BE2C (cell line): ENCODE measurements at regions not wholly inside any gene's neighbourhood (a gene's known extent, or its start where the extent isn't known, plus 50 kb on each side); places are given as distances from the start of the nearest gene placed in this dataset.

Source experiments
- DNase-seq: peaks from one replicate; pipeline ENCODE4 v3.0.0-alpha.2; 2020
- H3K27me3 ChIP-seq: fragments of 250-450 bp; sonication (Bioruptor Pico); 2 replicates; pipeline ENCODE4 v1.5.1; 2020; ENCODE audit warnings: mild to moderate bottlenecking
- H3K36me3 ChIP-seq: fragments of 250-450 bp; sonication (Bioruptor Pico); 2 replicates; pipeline ENCODE4 v1.5.1; 2020; ENCODE audit warnings: mild to moderate bottlenecking
- H3K4me1 ChIP-seq: fragments of 250-450 bp; sonication (Bioruptor Pico); 2 replicates; pipeline ENCODE4 v1.5.1; 2020
- H3K4me3 ChIP-seq: 2 replicates; pipeline ENCODE4 v1.5.1; 2011; ENCODE audit warnings: low read depth, low read length
- H3K9me3 ChIP-seq: fragments of 250-450 bp; sonication (Bioruptor Pico); 2 replicates; pipeline ENCODE4 v1.5.1; 2020
- CTCF ChIP-seq: IDR thresholded peaks from 2 replicates; pipeline ENCODE4 v1.5.1; 2012; ENCODE audit warnings: mild to moderate bottlenecking, low read depth, low read length

GRCh38 chr14:66001356-66001755, 484.8 kb upstream of the CCDC196 start:
- DNase-seq, result no peak
- Histone ChIP-seq H3K4me3 (no peak overlapping the region), H3K4me1 (no peaks in the 10 kb centered on the region), H3K36me3 (no peaks in the 10 kb centered on the region), H3K9me3 (no peaks in the 10 kb centered on the region), H3K27me3 (no peaks in the 10 kb centered on the region; the same call in none of the 2 replicates)
- no peak for TF ChIP-seq CTCF

- no peaks in the 10 kb centered on the region for H3K4me1 ChIP-seq
- DNase-seq, result no peak
- no peak overlapping the region for H3K4me3 ChIP-seq
- no peak for TF ChIP-seq CTCF
- H3K9me3 ChIP-seq, result no peaks in the 10 kb centered on the region
- no peaks in the 10 kb centered on the region for H3K36me3 ChIP-seq
- peaks cover 3% of the 10 kb centered on the region for H3K27me3 ChIP-seq
Observed at GRCh38 chr14:66003082-66003730, 483.0 kb upstream of the CCDC196 start.

- no peak for DNase-seq
- Histone ChIP-seq H3K9me3 (no peaks in the 10 kb centered on the region), H3K27me3 (peaks cover 3% of the 10 kb centered on the region), H3K4me3 (no peak overlapping the region), H3K4me1 (no peaks in the 10 kb centered on the region), H3K36me3 (no peaks in the 10 kb centered on the region)
- no peak for TF ChIP-seq CTCF
Observed at GRCh38 chr14:66005900-66006434, 480.2 kb upstream of the CCDC196 start.

- TF ChIP-seq CTCF, result no peak
- Histone ChIP-seq H3K36me3 (no peaks in the 10 kb centered on the region), H3K4me3 (no peak overlapping the region), H3K27me3 (0 out of 2 replicates have a peak, but pooled peaks cover 3% of the 10 kb centered on the region), H3K9me3 (no peaks in the 10 kb centered on the region), H3K4me1 (no peaks in the 10 kb centered on the region)
- DNase-seq, result no peak
Observed at GRCh38 chr14:66008631-66009030, 477.5 kb upstream of the CCDC196 start.

GRCh38 chr14:66009089-66009488, 477.1 kb upstream of the CCDC196 start:
- Histone ChIP-seq H3K36me3 (no peaks in the 10 kb centered on the region), H3K9me3 (no peaks in the 10 kb centered on the region), H3K4me3 (no peak overlapping the region), H3K27me3 (0 out of 2 replicates have a peak, but pooled peaks cover 3% of the 10 kb centered on the region), H3K4me1 (no peaks in the 10 kb centered on the region)
- TF ChIP-seq CTCF, result no peak
- DNase-seq, result no peak

GRCh38 chr14:66010695-66011094, 475.5 kb upstream of the CCDC196 start:
- no peak for DNase-seq
- no peak for TF ChIP-seq CTCF
- Histone ChIP-seq H3K4me3 (no peak overlapping the region), H3K4me1 (no peaks in the 10 kb centered on the region), H3K36me3 (no peaks in the 10 kb centered on the region), H3K27me3 (0 out of 2 replicates have a peak, but pooled peaks cover 3% of the 10 kb centered on the region), H3K9me3 (no peaks in the 10 kb centered on the region)
